WERI-Rb-1 (cell line): ENCODE measurements at regions not wholly inside any gene's neighbourhood (a gene's known extent, or its start where the extent isn't known, plus 50 kb on each side); places are given as distances from the start of the nearest gene placed in this dataset.

Experiments used
- DNase-seq: peaks from one replicate; pipeline ENCODE4 v3.0.0-alpha.2; 2020
- H3K27ac ChIP-seq: fragments of 250-450 bp; sonication (Bioruptor Pico); 2 replicates; pipeline ENCODE4 v1.5.1; 2020; ENCODE audit warnings: mild to moderate bottlenecking, moderate library complexity
- H3K27me3 ChIP-seq: fragments of 250-450 bp; sonication (Bioruptor Pico); 2 replicates; pipeline ENCODE4 v1.5.1; 2021; ENCODE audit warnings: mild to moderate bottlenecking, low read depth, moderate library complexity; ENCODE audit not compliant: insufficient read depth, severe bottlenecking
- H3K36me3 ChIP-seq: fragments of 250-450 bp; sonication (Bioruptor Pico); 2 replicates; pipeline ENCODE4 v1.5.1; 2020; ENCODE audit warnings: mild to moderate bottlenecking, moderate library complexity
- H3K4me3 ChIP-seq: 2 replicates; pipeline ENCODE4 v1.5.1; 2011; ENCODE audit warnings: low read depth, mild to moderate bottlenecking, control low read depth, low read length
- H3K9me3 ChIP-seq: fragments of 250-450 bp; sonication (Bioruptor Pico); 2 replicates; pipeline ENCODE4 v1.5.1; 2021; ENCODE audit warnings: mild to moderate bottlenecking, moderate library complexity; ENCODE audit not compliant: severe bottlenecking
- TF ChIP-seq, protein P1 (sequence below): IDR thresholded peaks from 2 replicates; pipeline ENCODE4 v1.5.1; 2011; ENCODE audit warnings: low read depth, mild to moderate bottlenecking, control low read depth, inconsistent platforms, low read length

- TF ChIP-seq, protein P1, sequence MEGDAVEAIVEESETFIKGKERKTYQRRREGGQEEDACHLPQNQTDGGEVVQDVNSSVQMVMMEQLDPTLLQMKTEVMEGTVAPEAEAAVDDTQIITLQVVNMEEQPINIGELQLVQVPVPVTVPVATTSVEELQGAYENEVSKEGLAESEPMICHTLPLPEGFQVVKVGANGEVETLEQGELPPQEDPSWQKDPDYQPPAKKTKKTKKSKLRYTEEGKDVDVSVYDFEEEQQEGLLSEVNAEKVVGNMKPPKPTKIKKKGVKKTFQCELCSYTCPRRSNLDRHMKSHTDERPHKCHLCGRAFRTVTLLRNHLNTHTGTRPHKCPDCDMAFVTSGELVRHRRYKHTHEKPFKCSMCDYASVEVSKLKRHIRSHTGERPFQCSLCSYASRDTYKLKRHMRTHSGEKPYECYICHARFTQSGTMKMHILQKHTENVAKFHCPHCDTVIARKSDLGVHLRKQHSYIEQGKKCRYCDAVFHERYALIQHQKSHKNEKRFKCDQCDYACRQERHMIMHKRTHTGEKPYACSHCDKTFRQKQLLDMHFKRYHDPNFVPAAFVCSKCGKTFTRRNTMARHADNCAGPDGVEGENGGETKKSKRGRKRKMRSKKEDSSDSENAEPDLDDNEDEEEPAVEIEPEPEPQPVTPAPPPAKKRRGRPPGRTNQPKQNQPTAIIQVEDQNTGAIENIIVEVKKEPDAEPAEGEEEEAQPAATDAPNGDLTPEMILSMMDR: no peak
- Histone ChIP-seq H3K27me3 (no peaks in the 10 kb centered on the region), H3K4me3 (no peak overlapping the region), H3K36me3 (no peaks in the 10 kb centered on the region), H3K27ac (no peak overlapping the region), H3K9me3 (no peaks in the 10 kb centered on the region)
- DNase-seq: no peak
Observed at GRCh38 chr17:70613681-70614080, 444.3 kb downstream of the KCNJ2 start.

- no peak for DNase-seq
- TF ChIP-seq, protein P1: no peak
- Histone ChIP-seq H3K9me3 (no peaks in the 10 kb centered on the region), H3K36me3 (no peaks in the 10 kb centered on the region), H3K27ac (no peak overlapping the region), H3K4me3 (no peak overlapping the region), H3K27me3 (no peaks in the 10 kb centered on the region)
Observed at GRCh38 chr17:70615831-70616230, 446.5 kb downstream of the KCNJ2 start.

GRCh38 chr17:70618641-70619040 is 449.3 kb downstream of the KCNJ2 start:
- Histone ChIP-seq H3K36me3 (no peaks in the 10 kb centered on the region), H3K27me3 (no peaks in the 10 kb centered on the region), H3K4me3 (no peak overlapping the region), H3K9me3 (no peaks in the 10 kb centered on the region), H3K27ac (no peak overlapping the region)
- TF ChIP-seq, protein P1: no peak
- no peak for DNase-seq

- Histone ChIP-seq H3K27me3 (no peaks in the 10 kb centered on the region), H3K27ac (no peak overlapping the region), H3K36me3 (no peaks in the 10 kb centered on the region), H3K4me3 (no peak overlapping the region), H3K9me3 (no peaks in the 10 kb centered on the region)
- no peak for DNase-seq
- TF ChIP-seq, protein P1: no peak
Observed at GRCh38 chr17:70621566-70621965, 452.2 kb downstream of the KCNJ2 start.

DNA sequence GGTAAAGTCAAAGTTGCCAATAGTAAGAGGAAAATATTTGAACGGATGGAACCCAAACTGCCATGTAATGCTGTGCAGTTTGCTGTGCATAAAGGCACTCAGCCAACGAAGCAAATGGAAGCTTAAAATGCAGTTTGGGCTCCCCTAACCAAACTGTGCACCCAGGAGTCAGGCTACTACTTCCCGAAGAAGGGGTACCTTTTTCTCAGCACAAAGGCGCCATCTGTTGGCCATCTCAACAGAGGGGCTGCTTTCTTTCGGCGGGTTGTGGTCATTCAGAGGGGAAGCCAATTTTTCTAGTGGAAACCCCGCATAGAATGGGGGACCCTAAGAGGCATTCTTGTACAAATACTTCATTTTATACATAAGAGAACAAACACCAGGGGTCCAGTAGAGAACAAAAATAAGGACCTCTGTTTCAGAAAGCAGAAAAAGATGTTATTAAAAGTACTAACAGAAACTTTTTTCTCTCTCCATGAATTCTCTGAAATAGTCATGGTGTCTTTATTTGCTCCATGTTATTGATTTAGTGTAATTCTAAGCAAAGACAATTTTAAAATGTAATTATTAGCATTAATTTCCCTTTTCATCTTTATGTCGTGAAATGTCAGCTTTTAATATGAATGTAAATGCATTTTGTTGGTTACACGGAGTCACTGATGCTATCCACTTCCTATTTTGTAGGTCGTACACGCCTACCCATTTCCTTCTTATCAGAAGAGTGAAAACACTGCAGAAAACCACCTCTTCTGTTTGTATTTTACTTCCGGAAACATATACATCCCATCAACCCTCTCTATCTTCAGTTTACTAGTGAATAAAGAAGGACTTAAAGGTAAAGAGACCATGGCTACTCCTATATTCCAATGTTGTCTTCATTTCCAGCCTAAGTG is 453.3 kb downstream of the KCNJ2 start:
- Histone ChIP-seq H3K9me3 (no peaks in the 10 kb centered on the region), H3K27me3 (no peaks in the 10 kb centered on the region), H3K4me3 (no peak overlapping the region), H3K36me3 (no peaks in the 10 kb centered on the region), H3K27ac (no peak overlapping the region)
- peak; percentile 83 for DNase-seq
- TF ChIP-seq, protein P1: peak; percentile 87
